Lower leg skin (tissue), 3 donors: ENCODE measurements at regions not wholly inside any gene's neighbourhood (a gene's known extent, or its start where the extent isn't known, plus 50 kb on each side); places are given as distances from the start of the nearest gene placed in this dataset.

Experiments used
- CTCF ChIP-seq, 3 donors: fragments of 450-650 bp; IDR thresholded peaks; one replicate each; pipeline ENCODE4 v1.5.1; 2016; ENCODE audit warnings: antibody characterized with exemption in 3 of 3, mild to moderate bottlenecking in 3 of 3, moderate library complexity in 2 of 3
- POLR2A ChIP-seq, 2 donors: fragments of 450-650 bp; IDR thresholded peaks; one replicate each; pipeline ENCODE4 v1.6.1; 2016 to 2017; ENCODE audit warnings: antibody characterized with exemption in 2 of 2, mild to moderate bottlenecking in 1 of 2, moderate library complexity in 1 of 2

- TF ChIP-seq POLR2A (IDR thresholded peaks at IDR 0.05), result no peak
- TF ChIP-seq CTCF (IDR thresholded peaks at IDR 0.05), result no peak
Observed at GRCh38 chr6:170081556-170081955, 209.3 kb downstream of the DLL1 start.
